Gastrocnemius medialis (tissue), 4 donors: ENCODE measurements at regions not wholly inside any gene's neighbourhood (a gene's known extent, or its start where the extent isn't known, plus 50 kb on each side); places are given as distances from the start of the nearest gene placed in this dataset.

Experiments
- ATAC-seq, 2 donors: fragments of 150-250 bp; one replicate each; pipeline ENCODE4 v1.9.1; 2016
- DNase-seq, 2 donors: peaks; one replicate each; pipeline ENCODE4 v3.0.0-alpha.2; 2019
- H3K27ac ChIP-seq, 4 donors: fragments of 200-600 bp; sonication (generic); 1 replicate in 1 of 4; 2 replicates in 3 of 4; pipeline ENCODE4 v1.5.1; 2016 to 2018; ENCODE audit warnings: mild to moderate bottlenecking in 2 of 4, moderate library complexity in 1 of 4
- H3K27me3 ChIP-seq, 3 donors: fragments of 200-600 bp; sonication (generic) in 2 of 3; 1 replicate in 1 of 3; 2 replicates in 2 of 3; pipeline versions ENCODE4 v1.5.1 to v1.6.0; 2016 to 2019; ENCODE audit warnings: mild to moderate bottlenecking in 1 of 3, moderate library complexity in 1 of 3
- H3K36me3 ChIP-seq, 2 donors: fragments of 200-600 bp; sonication (generic) in 1 of 2; one replicate each; pipeline ENCODE4 v1.5.1; 2017 to 2018
- H3K4me1 ChIP-seq, 2 donors: fragments of 200-600 bp; sonication (generic) in 1 of 2; one replicate each; pipeline ENCODE4 v1.5.1; 2016 to 2017; ENCODE audit warnings: mild to moderate bottlenecking in 2 of 2
- H3K4me3 ChIP-seq, 4 donors: fragments of 200-600 bp; sonication (generic) in 3 of 4; 1 replicate in 1 of 4; 2 replicates in 3 of 4; pipeline ENCODE4 v1.5.1; 2016 to 2019; ENCODE audit warnings: mild to moderate bottlenecking in 2 of 4
- H3K9me3 ChIP-seq, 3 donors: fragments of 200-600 bp; sonication (generic) in 2 of 3; 1 replicate in 1 of 3; 2 replicates in 2 of 3; pipeline ENCODE4 v1.5.1; 2016 to 2019
- POLR2A ChIP-seq, 2 donors: fragments of 450-650 bp; IDR thresholded peaks; one replicate each; pipeline ENCODE4 v1.6.1; 2017; ENCODE audit warnings: antibody characterized with exemption in 2 of 2, mild to moderate bottlenecking in 2 of 2, moderate library complexity in 2 of 2
- in situ Hi-C, 4 donors: fragments of 200-750 bp; cut with MboI; loops; one replicate each; pipeline versions ENCODE4 v1.15.0 to v1.8.0; 2017; ENCODE audit warnings: low sequenced_read_pairs in 4 of 4
- intact Hi-C: fragments of 100-400 bp; cut with DNase I; formaldehyde crosslinking; loops from one replicate; pipeline ENCODE4 v1.15.1; 2023; ENCODE audit warnings: low total_unique reads
- TF ChIP-seq, protein P1 (sequence below), 5 experiments: fragments of 450-650 bp in 3 of 5; fragments of 200-600 bp in 2 of 5; sonication (generic) in 2 of 5; IDR thresholded peaks in 4 of 5; conservative IDR thresholded peaks in 1 of 5; 1 replicate in 4 of 5; 2 replicates in 1 of 5; pipeline ENCODE4 v1.5.1; 2016 to 2019; ENCODE audit warnings: antibody characterized with exemption in 5 of 5, mild to moderate bottlenecking in 3 of 5, moderate library complexity in 3 of 5

DNA sequence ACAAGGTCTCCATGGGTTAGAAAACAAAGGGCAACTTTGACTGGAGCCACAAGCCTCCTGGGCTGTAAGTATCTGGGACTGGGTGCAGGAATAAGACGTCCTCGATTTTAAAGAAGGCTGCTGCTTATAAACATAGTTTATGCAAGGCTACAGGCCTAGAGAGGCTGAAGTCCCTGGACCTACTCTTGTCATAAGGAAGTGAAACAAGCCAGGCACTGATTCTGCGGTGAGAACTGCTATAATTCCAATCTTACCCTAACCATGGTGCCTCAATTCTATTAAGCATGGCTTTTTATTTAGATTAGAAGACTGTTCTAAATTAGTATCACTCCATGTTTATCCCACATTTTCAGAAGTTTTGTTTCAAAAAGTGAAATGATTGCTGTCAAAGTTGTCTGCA, 777.6 kb downstream of the PLOD2 start:
- TF ChIP-seq, protein P1, sequence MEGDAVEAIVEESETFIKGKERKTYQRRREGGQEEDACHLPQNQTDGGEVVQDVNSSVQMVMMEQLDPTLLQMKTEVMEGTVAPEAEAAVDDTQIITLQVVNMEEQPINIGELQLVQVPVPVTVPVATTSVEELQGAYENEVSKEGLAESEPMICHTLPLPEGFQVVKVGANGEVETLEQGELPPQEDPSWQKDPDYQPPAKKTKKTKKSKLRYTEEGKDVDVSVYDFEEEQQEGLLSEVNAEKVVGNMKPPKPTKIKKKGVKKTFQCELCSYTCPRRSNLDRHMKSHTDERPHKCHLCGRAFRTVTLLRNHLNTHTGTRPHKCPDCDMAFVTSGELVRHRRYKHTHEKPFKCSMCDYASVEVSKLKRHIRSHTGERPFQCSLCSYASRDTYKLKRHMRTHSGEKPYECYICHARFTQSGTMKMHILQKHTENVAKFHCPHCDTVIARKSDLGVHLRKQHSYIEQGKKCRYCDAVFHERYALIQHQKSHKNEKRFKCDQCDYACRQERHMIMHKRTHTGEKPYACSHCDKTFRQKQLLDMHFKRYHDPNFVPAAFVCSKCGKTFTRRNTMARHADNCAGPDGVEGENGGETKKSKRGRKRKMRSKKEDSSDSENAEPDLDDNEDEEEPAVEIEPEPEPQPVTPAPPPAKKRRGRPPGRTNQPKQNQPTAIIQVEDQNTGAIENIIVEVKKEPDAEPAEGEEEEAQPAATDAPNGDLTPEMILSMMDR (IDR thresholded peaks at IDR 0.05 in 4 of 5, conservative IDR thresholded peaks at IDR 0.05 in 1 of 5) = no peak
- TF ChIP-seq POLR2A (IDR thresholded peaks at IDR 0.05) = no peak
- Histone ChIP-seq H3K9me3 (no peaks in the 10 kb centered on the region), H3K36me3 (no peaks in the 10 kb centered on the region), H3K4me1 (no peaks in the 10 kb centered on the region), H3K27ac (no peak overlapping the region), H3K27me3 (no peaks in the 10 kb centered on the region), H3K4me3 (no peak overlapping the region)
- no peak for DNase-seq
- in situ Hi-C loops = no loop called here
- intact Hi-C loops = no loop called here
- ATAC-seq = no peak

DNA sequence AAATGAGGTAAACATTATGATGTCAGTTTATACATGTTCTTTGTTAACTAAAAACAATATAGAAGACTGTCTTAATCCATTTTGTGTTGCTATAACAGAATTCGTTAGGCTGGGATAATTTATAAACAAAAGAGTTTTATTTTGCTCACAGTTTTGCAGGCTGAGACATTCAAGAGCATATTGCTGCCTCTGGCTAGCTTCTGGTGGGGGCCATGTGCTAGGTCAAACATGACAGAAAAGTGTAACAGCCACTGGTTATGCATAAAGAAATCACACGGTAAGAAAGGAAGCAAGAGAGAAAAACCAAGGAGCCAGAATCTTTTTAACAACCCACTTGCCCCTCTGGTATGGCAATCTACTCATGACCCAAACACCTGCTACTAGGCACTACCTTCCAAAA, 776.7 kb downstream of the PLOD2 start:
- TF ChIP-seq, protein P1 (IDR thresholded peaks at IDR 0.05 in 4 of 5, conservative IDR thresholded peaks at IDR 0.05 in 1 of 5) = no peak
- TF ChIP-seq POLR2A (IDR thresholded peaks at IDR 0.05) = no peak
- no peak overlapping the region for H3K27ac ChIP-seq
- H3K27me3 ChIP-seq = no peaks in the 10 kb centered on the region
- DNase-seq (no peak), ATAC-seq (no peak)
- H3K4me3 ChIP-seq = no peak overlapping the region
- H3K9me3 ChIP-seq = no peaks in the 10 kb centered on the region
- H3K36me3 ChIP-seq = no peaks in the 10 kb centered on the region
- no peaks in the 10 kb centered on the region for H3K4me1 ChIP-seq
- in situ Hi-C loops = no loop called here
- intact Hi-C loops = no loop called here

DNA sequence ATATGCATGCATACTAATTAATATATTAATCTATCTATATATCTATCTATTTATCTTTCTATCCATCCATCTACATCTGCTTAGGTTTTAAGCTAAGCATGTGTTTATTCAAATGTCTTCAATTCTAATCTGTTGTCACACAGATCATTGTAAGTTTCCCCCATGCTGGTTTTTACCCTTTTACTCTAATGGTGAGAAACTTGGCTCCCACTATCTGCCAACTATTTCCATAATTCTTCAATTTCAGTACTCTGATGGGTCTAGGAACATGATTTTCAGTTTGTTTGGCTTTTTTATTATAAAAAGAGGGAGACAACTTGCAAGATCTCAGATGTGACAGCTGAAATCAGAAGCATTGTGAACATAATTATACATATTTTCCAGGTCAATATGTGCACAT, 773.8 kb downstream of the PLOD2 start:
- DNase-seq (no peak), ATAC-seq (no peak)
- no peaks in the 10 kb centered on the region for H3K36me3 ChIP-seq
- in situ Hi-C loops (no loop called here), intact Hi-C loops (no loop called here)
- no peaks in the 10 kb centered on the region for H3K4me1 ChIP-seq
- no peaks in the 10 kb centered on the region for H3K9me3 ChIP-seq
- H3K27ac ChIP-seq = no peak overlapping the region
- no peak for TF ChIP-seq POLR2A (IDR thresholded peaks at IDR 0.05)
- TF ChIP-seq, protein P1 (IDR thresholded peaks at IDR 0.05 in 4 of 5, conservative IDR thresholded peaks at IDR 0.05 in 1 of 5) = no peak
- H3K4me3 ChIP-seq = no peak overlapping the region
- H3K27me3 ChIP-seq = no peaks in the 10 kb centered on the region

DNA sequence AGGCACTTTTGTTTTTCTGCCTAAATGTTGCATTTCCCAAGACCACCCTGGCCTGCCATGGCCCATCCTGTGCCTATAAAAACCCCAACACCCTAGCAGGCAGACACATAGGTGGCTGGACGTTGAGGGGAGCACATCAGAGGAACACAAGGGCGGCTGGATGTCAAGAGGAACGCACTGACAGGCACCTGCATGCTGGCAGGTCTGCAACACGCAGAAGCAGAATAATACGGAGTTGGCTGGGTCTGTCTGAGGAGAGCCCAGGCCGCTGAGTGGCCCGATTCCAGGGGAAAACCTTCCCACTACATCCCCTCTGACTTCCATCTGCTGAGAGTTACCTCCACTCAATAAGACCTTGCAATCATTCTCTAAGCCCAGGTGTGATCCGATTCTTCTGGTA, 765.6 kb downstream of the PLOD2 start:
- H3K4me3 ChIP-seq = no peak overlapping the region
- H3K27ac ChIP-seq = no peak overlapping the region
- TF ChIP-seq, protein P1 (IDR thresholded peaks at IDR 0.05 in 4 of 5, conservative IDR thresholded peaks at IDR 0.05 in 1 of 5) = no peak
- no peak for TF ChIP-seq POLR2A (IDR thresholded peaks at IDR 0.05)
- H3K27me3 ChIP-seq = no peaks in the 10 kb centered on the region
- no peaks in the 10 kb centered on the region for H3K4me1 ChIP-seq
- no peaks in the 10 kb centered on the region for H3K9me3 ChIP-seq
- ATAC-seq (no peak), DNase-seq (no peak)
- intact Hi-C loops (no loop called here), in situ Hi-C loops (no loop called here)
- no peaks in the 10 kb centered on the region for H3K36me3 ChIP-seq

DNA sequence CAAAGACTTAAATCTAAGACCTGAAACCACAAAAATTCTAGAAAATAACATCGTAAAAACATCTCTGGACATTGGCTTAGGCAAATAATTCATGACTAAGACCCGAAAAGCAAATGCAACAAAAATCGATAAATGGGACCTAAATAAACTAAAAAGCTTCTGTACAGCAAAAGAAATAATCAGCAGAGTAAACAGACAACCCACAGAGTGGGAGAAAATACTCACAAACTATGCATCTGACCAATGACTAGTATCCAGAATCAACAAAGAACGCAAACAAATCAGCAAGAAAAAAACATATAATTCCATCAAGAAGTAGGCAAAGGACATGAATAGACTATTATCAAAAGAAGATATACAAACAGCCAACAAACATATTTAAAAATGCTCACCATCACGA, 749.4 kb downstream of the PLOD2 start:
- DNase-seq (no peak), ATAC-seq (no peak)
- Histone ChIP-seq H3K36me3 (no peaks in the 10 kb centered on the region), H3K27me3 (no peaks in the 10 kb centered on the region), H3K4me1 (no peaks in the 10 kb centered on the region), H3K27ac (no peak overlapping the region), H3K4me3 (no peak overlapping the region), H3K9me3 (peaks cover 0 to 4% (median 3%) of the 10 kb centered on the region in 3 donors)
- in situ Hi-C loops = no loop called here
- intact Hi-C loops = no loop called here
- no peak for TF ChIP-seq POLR2A (IDR thresholded peaks at IDR 0.05)
